ENCODE measurements at regions not wholly inside any gene's neighbourhood (a gene's known extent, or its start where the extent isn't known, plus 50 kb on each side); places are given as distances from the start of the nearest gene placed in this dataset.

GRCh38 chr7:121621937-121622336 is 225.8 kb upstream of the FAM3C start:
- Histone ChIP-seq H3K9me3 (no peaks in the 10 kb centered on the region), H3K36me3 (no peaks in the 10 kb centered on the region), H3K4me1 (no peaks in the 10 kb centered on the region), H3K27me3 (no peaks in the 10 kb centered on the region), H3K4me3 (no peak overlapping the region), H3K27ac (no peak overlapping the region)
- TF ChIP-seq, protein P1, sequence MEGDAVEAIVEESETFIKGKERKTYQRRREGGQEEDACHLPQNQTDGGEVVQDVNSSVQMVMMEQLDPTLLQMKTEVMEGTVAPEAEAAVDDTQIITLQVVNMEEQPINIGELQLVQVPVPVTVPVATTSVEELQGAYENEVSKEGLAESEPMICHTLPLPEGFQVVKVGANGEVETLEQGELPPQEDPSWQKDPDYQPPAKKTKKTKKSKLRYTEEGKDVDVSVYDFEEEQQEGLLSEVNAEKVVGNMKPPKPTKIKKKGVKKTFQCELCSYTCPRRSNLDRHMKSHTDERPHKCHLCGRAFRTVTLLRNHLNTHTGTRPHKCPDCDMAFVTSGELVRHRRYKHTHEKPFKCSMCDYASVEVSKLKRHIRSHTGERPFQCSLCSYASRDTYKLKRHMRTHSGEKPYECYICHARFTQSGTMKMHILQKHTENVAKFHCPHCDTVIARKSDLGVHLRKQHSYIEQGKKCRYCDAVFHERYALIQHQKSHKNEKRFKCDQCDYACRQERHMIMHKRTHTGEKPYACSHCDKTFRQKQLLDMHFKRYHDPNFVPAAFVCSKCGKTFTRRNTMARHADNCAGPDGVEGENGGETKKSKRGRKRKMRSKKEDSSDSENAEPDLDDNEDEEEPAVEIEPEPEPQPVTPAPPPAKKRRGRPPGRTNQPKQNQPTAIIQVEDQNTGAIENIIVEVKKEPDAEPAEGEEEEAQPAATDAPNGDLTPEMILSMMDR (IDR thresholded peaks at IDR 0.05) = no peak
- no peak for TF ChIP-seq POLR2A (IDR thresholded peaks at IDR 0.05)
- no peak for TF ChIP-seq POLR2AphosphoS5 (IDR thresholded peaks at IDR 0.05; ENCODE audit: insufficient read depth in 1 of 2, low read depth in 1 of 2)
- intact Hi-C loops (cut with DNase I) = no loop called here
- no peak for DNase-seq (ENCODE audit: extremely low spot score in 2 of 2)

- H3K4me3 ChIP-seq = no peak overlapping the region
- no peaks in the 10 kb centered on the region for H3K4me1 ChIP-seq
- intact Hi-C loops (cut with DNase I) = no loop called here
- no peaks in the 10 kb centered on the region for H3K36me3 ChIP-seq
- no peaks in the 10 kb centered on the region for H3K9me3 ChIP-seq
- H3K27me3 ChIP-seq = no peaks in the 10 kb centered on the region
- TF ChIP-seq POLR2A (IDR thresholded peaks at IDR 0.05) = no peak
- TF ChIP-seq, protein P1 (IDR thresholded peaks at IDR 0.05) = no peak
- no peak for TF ChIP-seq POLR2AphosphoS5 (IDR thresholded peaks at IDR 0.05; ENCODE audit: insufficient read depth in 1 of 2, low read depth in 1 of 2)
- no peak for DNase-seq (ENCODE audit: extremely low spot score in 2 of 2)
- no peak overlapping the region for H3K27ac ChIP-seq
These were observed 225.0 kb upstream of the FAM3C start for GRCh38 chr7:121620953-121621606.

DNA sequence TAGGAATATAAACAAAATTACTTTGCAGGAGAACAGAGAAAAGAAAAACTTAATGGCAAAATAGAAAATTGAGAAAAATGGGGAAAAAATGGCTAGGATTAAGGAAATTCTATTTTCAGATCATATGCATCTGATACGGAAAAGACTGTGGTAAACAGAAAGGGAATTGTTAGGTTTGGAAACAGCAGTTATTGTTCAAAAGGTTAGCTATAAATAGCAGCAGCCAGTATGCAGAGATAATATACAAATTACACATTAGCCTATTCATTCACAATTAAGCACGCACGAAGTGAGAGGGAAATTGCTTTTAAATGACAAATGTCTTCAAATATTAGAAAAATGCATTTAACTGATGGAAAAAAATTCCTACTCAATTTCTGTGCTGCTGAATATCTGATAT is 224.1 kb upstream of the FAM3C start:
- Histone ChIP-seq H3K9me3 (no peaks in the 10 kb centered on the region), H3K27ac (no peak overlapping the region), H3K4me1 (no peaks in the 10 kb centered on the region), H3K36me3 (no peaks in the 10 kb centered on the region), H3K27me3 (no peaks in the 10 kb centered on the region), H3K4me3 (no peak overlapping the region)
- no peak for DNase-seq (ENCODE audit: extremely low spot score in 2 of 2)
- intact Hi-C loops (cut with DNase I) = no loop called here
- TF ChIP-seq, protein P1 (IDR thresholded peaks at IDR 0.05) = no peak
- TF ChIP-seq POLR2AphosphoS5 (IDR thresholded peaks at IDR 0.05; ENCODE audit: insufficient read depth in 1 of 2, low read depth in 1 of 2) = no peak
- TF ChIP-seq POLR2A (IDR thresholded peaks at IDR 0.05) = no peak

- intact Hi-C loops (cut with DNase I) = no loop called here
- H3K27me3 ChIP-seq = no peaks in the 10 kb centered on the region
- no peak overlapping the region for H3K27ac ChIP-seq
- no peaks in the 10 kb centered on the region for H3K36me3 ChIP-seq
- no peak for TF ChIP-seq POLR2A (IDR thresholded peaks at IDR 0.05)
- TF ChIP-seq, protein P1 (IDR thresholded peaks at IDR 0.05) = no peak
- TF ChIP-seq POLR2AphosphoS5 (IDR thresholded peaks at IDR 0.05; ENCODE audit: insufficient read depth in 1 of 2, low read depth in 1 of 2) = no peak
- no peaks in the 10 kb centered on the region for H3K4me1 ChIP-seq
- DNase-seq (ENCODE audit: extremely low spot score in 2 of 2) = no peak
- H3K9me3 ChIP-seq = no peaks in the 10 kb centered on the region
- H3K4me3 ChIP-seq = no peak overlapping the region
These were observed 222.1 kb upstream of the FAM3C start for GRCh38 chr7:121618182-121618581.

- Histone ChIP-seq H3K36me3 (no peaks in the 10 kb centered on the region), H3K4me3 (no peak overlapping the region), H3K27ac (no peak overlapping the region), H3K9me3 (no peaks in the 10 kb centered on the region), H3K27me3 (no peaks in the 10 kb centered on the region), H3K4me1 (peaks cover 9% of the 10 kb centered on the region)
- no peak for DNase-seq (ENCODE audit: extremely low spot score in 2 of 2)
- intact Hi-C loops (cut with DNase I) = no loop called here
- TF ChIP-seq POLR2A (IDR thresholded peaks at IDR 0.05) (no peak), POLR2AphosphoS5 (IDR thresholded peaks at IDR 0.05; ENCODE audit: insufficient read depth in 1 of 2, low read depth in 1 of 2) (no peak)
- TF ChIP-seq, protein P1 (IDR thresholded peaks at IDR 0.05) = no peak
These were observed 214.1 kb upstream of the FAM3C start for GRCh38 chr7:121610243-121610642.
